OCI-LY7 (cell line): ENCODE measurements at regions not wholly inside any gene's neighbourhood (a gene's known extent, or its start where the extent isn't known, plus 50 kb on each side); places are given as distances from the start of the nearest gene placed in this dataset.
"Not testable (repeated sequence)": the region's sequence is repeated elsewhere in the genome, so short reads cannot be mapped to it uniquely, and the experiment has no call there.

Experiments
- BruUV-seq: library from RNA; stranded (reverse); fragments of 400-500 nt; replicated peaks from 2 replicates; lab custom pipeline; 2021; lab: Mats Ljungman, UMichigan
- CTCF ChIA-PET: fragments of 300-600 bp; sonication (Branson Sonifier 250); formaldehyde crosslinking; loops from one replicate; lab custom pipeline; 2022; ENCODE audit warnings: antibody characterized with exemption; ENCODE audit not compliant: unreplicated experiment; lab: Charles Lee
- POLR2A ChIA-PET: fragments of 300-600 bp; sonication (Branson Sonifier 250); formaldehyde crosslinking; loops from one replicate; lab custom pipeline; 2022; ENCODE audit warnings: antibody characterized with exemption; lab: Charles Lee
- DNase-seq: peaks from one replicate; pipeline ENCODE4 v3.0.0-alpha.2; 2015; ENCODE audit warnings: low spot score
- H2AFZ ChIP-seq: fragments of 200-600 bp; sonication (generic), shearing (Covaris generic); 2 replicates; pipeline ENCODE4 v1.6.1; 2014; ENCODE audit warnings: mild to moderate bottlenecking, antibody characterized with exemption, low read length, moderate library complexity
- H3K27ac ChIP-seq: fragments of 200-600 bp; sonication (generic); 2 replicates; pipeline ENCODE4 v1.5.1; 2014; ENCODE audit warnings: mixed run types, low read depth, mild to moderate bottlenecking, moderate library complexity, low read length, inconsistent platforms; ENCODE audit not compliant: poor library complexity, severe bottlenecking
- H3K36me3 ChIP-seq: fragments of 200-600 bp; sonication (generic); 2 replicates; pipeline ENCODE4 v1.6.1; 2014; ENCODE audit warnings: mild to moderate bottlenecking, antibody characterized with exemption, low read length, moderate library complexity, mixed read lengths; ENCODE audit not compliant: insufficient read depth
- H3K4me1 ChIP-seq: fragments of 200-600 bp; sonication (generic); 2 replicates; pipeline ENCODE4 v1.5.1; 2014; ENCODE audit warnings: mild to moderate bottlenecking, low read length; ENCODE audit not compliant: insufficient read depth, poor library complexity, severe bottlenecking
- H3K4me2 ChIP-seq: fragments of 200-600 bp; sonication (generic); 2 replicates; pipeline ENCODE4 v1.6.1; 2014; ENCODE audit warnings: mild to moderate bottlenecking, low read length
- H3K4me3 ChIP-seq: fragments of 200-600 bp; sonication (generic); 2 replicates; pipeline ENCODE4 v1.5.1; 2014; ENCODE audit warnings: mild to moderate bottlenecking, low read depth, low read length; ENCODE audit not compliant: poor library complexity, severe bottlenecking
- H3K79me2 ChIP-seq: fragments of 200-600 bp; sonication (generic); 2 replicates; pipeline ENCODE4 v1.6.1; 2016; ENCODE audit warnings: low read depth, mild to moderate bottlenecking, low read length, moderate library complexity, mixed read lengths; ENCODE audit not compliant: insufficient read depth
- H3K9me2 ChIP-seq: fragments of 200-600 bp; sonication (generic); 2 replicates; pipeline ENCODE4 v1.6.1; 2016; ENCODE audit warnings: mild to moderate bottlenecking, low read length, mixed read lengths; ENCODE audit not compliant: insufficient read depth
- H3K9me3 ChIP-seq: fragments of 200-600 bp; sonication (generic); 2 replicates; pipeline ENCODE4 v1.6.1; 2014; ENCODE audit warnings: mild to moderate bottlenecking, mixed run types, low read length, mixed read lengths
- H4K20me1 ChIP-seq: fragments of 200-600 bp; sonication (generic); 2 replicates; pipeline ENCODE4 v1.6.1; 2014; ENCODE audit warnings: mild to moderate bottlenecking, antibody characterized with exemption, low read length, moderate library complexity, mixed read lengths; ENCODE audit not compliant: insufficient read depth
- CTCF ChIP-seq: fragments of 200-600 bp; sonication (generic); conservative IDR thresholded peaks from 2 replicates; pipeline ENCODE4 v1.5.1; 2014; ENCODE audit warnings: mild to moderate bottlenecking, antibody characterized with exemption, low read length, moderate library complexity, mixed read lengths
- EZH2phosphoT487 ChIP-seq: fragments of 200-600 bp; sonication (generic); IDR thresholded peaks from 2 replicates; pipeline ENCODE4 v1.6.1; 2018; ENCODE audit warnings: low read depth, borderline replicate concordance, mild to moderate bottlenecking, mixed run types, antibody characterized with exemption, low read length, moderate library complexity, mixed read lengths
- intact Hi-C: fragments of 100-400 bp; cut with micrococcal nuclease; formaldehyde crosslinking; loops from one replicate; pipeline ENCODE4 v1.10.0; 2022; ENCODE audit not compliant: unreplicated experiment

GRCh38 chr7:142450206-142450605, 192.3 kb upstream of the PRSS58 start:
- DNase-seq: no peak
- Histone ChIP-seq H3K27ac (no peak overlapping the region), H4K20me1 (no peaks in the 10 kb centered on the region), H3K36me3 (no peaks in the 10 kb centered on the region), H3K4me1 (no peaks in the 10 kb centered on the region), H3K9me2 (no peaks in the 10 kb centered on the region), H2AFZ (no peak overlapping the region), H3K9me3 (no peaks in the 10 kb centered on the region), H3K4me2 (no peak overlapping the region), H3K4me3 (no peak overlapping the region), H3K79me2 (no peaks in the 10 kb centered on the region)
- intact Hi-C loops: no loop called here
- BruUV-seq: no TSS peak
- TF ChIP-seq CTCF: no peak
- TF ChIP-seq EZH2phosphoT487: no peak
- POLR2A ChIA-PET: no interaction called here
- CTCF ChIA-PET: no interaction called here

DNA sequence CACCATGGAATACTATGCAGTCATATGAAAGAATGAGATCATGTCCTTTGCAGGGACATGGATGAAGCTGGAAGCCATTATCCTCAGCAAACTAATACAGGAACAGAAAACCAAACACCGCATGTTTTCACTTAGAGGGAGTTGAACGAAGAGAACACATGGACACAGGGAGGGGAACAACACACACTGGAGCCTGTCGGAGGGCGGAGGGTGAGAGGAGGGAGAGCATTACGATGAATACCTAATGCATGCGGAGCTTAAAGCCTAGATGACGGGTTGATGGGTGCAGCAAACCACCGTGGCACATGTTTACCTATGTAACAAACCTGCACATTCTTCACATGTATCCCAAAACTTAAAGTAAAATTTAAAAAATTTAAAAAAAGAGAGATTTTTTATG, 191.0 kb upstream of the PRSS58 start:
- H3K4me2 ChIP-seq, H2AFZ ChIP-seq, H3K36me3 ChIP-seq, H3K27ac ChIP-seq, H3K4me3 ChIP-seq, H3K9me2 ChIP-seq, H4K20me1 ChIP-seq, H3K4me1 ChIP-seq, DNase-seq, intact Hi-C loops, H3K9me3 ChIP-seq, H3K79me2 ChIP-seq, BruUV-seq, POLR2A ChIA-PET: not testable (repeated sequence)
- CTCF ChIA-PET: interaction anchor here (1.1 kb wide), 1 partner anchor 10 kb away, joined by 3 read pairs; no protein-coding TSS in a partner anchor

- no peak overlapping the region for H3K4me2 ChIP-seq
- H2AFZ ChIP-seq: no peak overlapping the region
- no peaks in the 10 kb centered on the region for H3K36me3 ChIP-seq
- no peak for DNase-seq
- H3K4me3 ChIP-seq: no peak overlapping the region
- H3K4me1 ChIP-seq: no peaks in the 10 kb centered on the region
- no peak overlapping the region for H3K27ac ChIP-seq
- TF ChIP-seq EZH2phosphoT487: no peak
- TF ChIP-seq CTCF: no peak
- no TSS peak for BruUV-seq
- ChIA-PET CTCF (no interaction called here), POLR2A (no interaction called here)
- H3K9me3 ChIP-seq: no peaks in the 10 kb centered on the region
- intact Hi-C loops: no loop called here
- H3K9me2 ChIP-seq: no peaks in the 10 kb centered on the region
- no peaks in the 10 kb centered on the region for H4K20me1 ChIP-seq
- no peaks in the 10 kb centered on the region for H3K79me2 ChIP-seq
These were observed 189.9 kb upstream of the PRSS58 start for GRCh38 chr7:142447762-142448161.
